ENCODE measurements at regions not wholly inside any gene's neighbourhood (a gene's known extent, or its start where the extent isn't known, plus 50 kb on each side); places are given as distances from the start of the nearest gene placed in this dataset.

DNA sequence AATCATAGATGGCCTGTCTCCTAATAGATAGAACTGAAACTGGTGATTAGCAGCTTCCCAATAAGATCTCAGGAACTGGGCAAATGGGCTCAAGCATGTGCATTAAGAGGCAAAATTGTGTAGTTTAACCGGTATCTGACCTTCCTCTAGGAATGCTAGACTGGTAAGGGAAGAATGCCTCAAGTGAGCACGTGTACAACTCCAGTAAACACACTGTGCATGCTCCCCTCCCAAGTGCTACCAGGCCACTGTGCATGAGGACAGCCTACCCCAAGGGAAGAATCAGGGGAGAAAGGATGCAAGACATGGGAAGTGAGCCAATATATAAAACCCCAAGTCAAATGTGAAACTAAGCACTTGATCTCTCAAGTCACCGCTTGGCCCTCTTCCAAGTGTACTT lies 1157.4 kb upstream of the CDH18 start:
- H3K27me3 ChIP-seq (replicated peaks; ENCODE audit: control insufficient read depth, insufficient read depth, low read length) = no peaks in the 10 kb centered on the region
- no peak overlapping the region for H3K4me3 ChIP-seq (replicated peaks; ENCODE audit: low read depth, low read length)
- no peaks in the 10 kb centered on the region for H3K36me3 ChIP-seq (ENCODE audit: control insufficient read depth, insufficient read depth, low read length)
- no peak for DNase-seq (ENCODE audit: extremely low read depth, insufficient read length)
- TF ChIP-seq CTCF (IDR thresholded peaks at IDR 0.05; ENCODE audit: insufficient read depth, low read length, poor library complexity, severe bottlenecking) = no peak

GRCh38 chr5:21143686-21144085 lies 1155.7 kb upstream of the CDH18 start:
- no peak for TF ChIP-seq CTCF (IDR thresholded peaks at IDR 0.05; ENCODE audit: insufficient read depth, low read length, poor library complexity, severe bottlenecking)
- no peaks in the 10 kb centered on the region for H3K27me3 ChIP-seq (replicated peaks; ENCODE audit: control insufficient read depth, insufficient read depth, low read length)
- no peak for DNase-seq (ENCODE audit: extremely low read depth, insufficient read length)
- H3K36me3 ChIP-seq (ENCODE audit: control insufficient read depth, insufficient read depth, low read length) = no peaks in the 10 kb centered on the region
- no peak overlapping the region for H3K4me3 ChIP-seq (replicated peaks; ENCODE audit: low read depth, low read length)

- no peak for DNase-seq (ENCODE audit: extremely low read depth, insufficient read length)
- H3K36me3 ChIP-seq (ENCODE audit: control insufficient read depth, insufficient read depth, low read length) = no peaks in the 10 kb centered on the region
- no peaks in the 10 kb centered on the region for H3K27me3 ChIP-seq (replicated peaks; ENCODE audit: control insufficient read depth, insufficient read depth, low read length)
- TF ChIP-seq CTCF (IDR thresholded peaks at IDR 0.05; ENCODE audit: insufficient read depth, low read length, poor library complexity, severe bottlenecking) = no peak
- H3K4me3 ChIP-seq (replicated peaks; ENCODE audit: low read depth, low read length) = no peak overlapping the region
These were observed 1154.8 kb upstream of the CDH18 start for GRCh38 chr5:21142791-21143190.

- H3K4me3 ChIP-seq (replicated peaks; ENCODE audit: low read depth, low read length) = no peak overlapping the region
- H3K36me3 ChIP-seq (ENCODE audit: control insufficient read depth, insufficient read depth, low read length) = no peaks in the 10 kb centered on the region
- TF ChIP-seq CTCF (IDR thresholded peaks at IDR 0.05; ENCODE audit: insufficient read depth, low read length, poor library complexity, severe bottlenecking) = no peak
- no peak for DNase-seq (ENCODE audit: extremely low read depth, insufficient read length)
- H3K27me3 ChIP-seq (replicated peaks; ENCODE audit: control insufficient read depth, insufficient read depth, low read length) = no peaks in the 10 kb centered on the region
These were observed 1153.0 kb upstream of the CDH18 start for GRCh38 chr5:21140987-21141386.

DNA sequence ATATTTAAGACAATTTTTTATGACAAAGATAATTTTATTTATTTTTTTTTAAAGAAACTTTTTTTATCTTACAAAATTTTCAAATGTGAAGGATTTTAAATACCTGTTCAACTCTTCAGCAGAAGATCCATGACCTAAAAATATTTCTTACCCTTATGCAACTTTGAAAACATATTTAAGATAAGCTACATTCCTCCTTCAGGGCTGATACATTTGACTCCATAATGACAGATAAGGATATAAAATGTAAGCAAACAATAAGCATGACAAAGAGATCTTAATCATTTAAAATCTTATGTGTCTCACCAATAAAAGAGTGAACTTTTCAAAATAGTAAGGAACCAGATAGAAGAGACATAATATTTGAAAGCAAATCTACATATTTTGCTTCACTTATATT lies 1138.2 kb upstream of the CDH18 start:
- TF ChIP-seq CTCF (IDR thresholded peaks at IDR 0.05; ENCODE audit: insufficient read depth, low read length, poor library complexity, severe bottlenecking) = no peak
- DNase-seq (ENCODE audit: extremely low read depth, insufficient read length) = no peak
- Histone ChIP-seq H3K27me3 (replicated peaks; ENCODE audit: control insufficient read depth, insufficient read depth, low read length) (no peaks in the 10 kb centered on the region), H3K4me3 (replicated peaks; ENCODE audit: low read depth, low read length) (no peak overlapping the region), H3K36me3 (ENCODE audit: control insufficient read depth, insufficient read depth, low read length) (no peaks in the 10 kb centered on the region)

GRCh38 chr5:21125238-21125983 lies 1137.4 kb upstream of the CDH18 start:
- no peak overlapping the region for H3K4me3 ChIP-seq (replicated peaks; ENCODE audit: low read depth, low read length)
- no peaks in the 10 kb centered on the region for H3K27me3 ChIP-seq (replicated peaks; ENCODE audit: control insufficient read depth, insufficient read depth, low read length)
- no peaks in the 10 kb centered on the region for H3K36me3 ChIP-seq (ENCODE audit: control insufficient read depth, insufficient read depth, low read length)
- no peak for DNase-seq (ENCODE audit: extremely low read depth, insufficient read length)
- no peak for TF ChIP-seq CTCF (IDR thresholded peaks at IDR 0.05; ENCODE audit: insufficient read depth, low read length, poor library complexity, severe bottlenecking)

Data from GM06990 (cell line).